ENCODE measurements at regions not wholly inside any gene's neighbourhood (a gene's known extent, or its start where the extent isn't known, plus 50 kb on each side); places are given as distances from the start of the nearest gene placed in this dataset.

- TF ChIP-seq POLR2AphosphoS5 (IDR thresholded peaks at IDR 0.05; ENCODE audit: low read depth, low read length) (no peak), TCF7L2 (IDR thresholded peaks at IDR 0.05; ENCODE audit: low read depth, low read length) (no peak)
Measured at GRCh38 chr20:11301699-11302098, 616.0 kb upstream of the BTBD3 start.

Data from Panc1 (cell line).